DOHH2 (cell line): ENCODE measurements at regions not wholly inside any gene's neighbourhood (a gene's known extent, or its start where the extent isn't known, plus 50 kb on each side); places are given as distances from the start of the nearest gene placed in this dataset.

Experiments used
- H3F3A ChIP-seq: fragments of 200-600 bp; sonication (generic), shearing (Covaris generic); 2 replicates; pipeline ENCODE4 v1.6.0; 2016; ENCODE audit warnings: antibody characterized with exemption, mild to moderate bottlenecking; ENCODE audit not compliant: control insufficient read depth, insufficient read depth
- H3K27ac ChIP-seq: fragments of 200-600 bp; sonication (generic); 2 replicates; pipeline ENCODE4 v1.5.1; 2014; ENCODE audit warnings: low read depth, mild to moderate bottlenecking, low read length, moderate library complexity
- H3K27me3 ChIP-seq: fragments of 200-600 bp; sonication (generic); 2 replicates; pipeline ENCODE4 v1.6.1; 2014; ENCODE audit warnings: mild to moderate bottlenecking, low read length, mixed read lengths; ENCODE audit not compliant: control insufficient read depth
- H3K36me3 ChIP-seq: fragments of 200-600 bp; sonication (generic); 2 replicates; pipeline ENCODE4 v1.6.1; 2014; ENCODE audit warnings: mild to moderate bottlenecking, low read length, moderate library complexity, mixed read lengths; ENCODE audit not compliant: control insufficient read depth
- H3K4me1 ChIP-seq: fragments of 200-600 bp; sonication (generic); 2 replicates; pipeline ENCODE4 v1.6.1; 2014; ENCODE audit warnings: mild to moderate bottlenecking, low read length, mixed read lengths; ENCODE audit not compliant: control insufficient read depth
- H3K4me2 ChIP-seq: fragments of 200-600 bp; sonication (generic); 2 replicates; pipeline ENCODE4 v1.6.0; 2014; ENCODE audit warnings: mild to moderate bottlenecking, low read length, moderate library complexity
- H3K4me3 ChIP-seq: fragments of 200-600 bp; sonication (generic); 2 replicates; pipeline ENCODE4 v1.5.1; 2014; ENCODE audit warnings: mild to moderate bottlenecking, low read length, mixed read lengths
- H3K79me2 ChIP-seq: fragments of 200-600 bp; sonication (generic); 2 replicates; pipeline ENCODE4 v1.6.1; 2014; ENCODE audit warnings: mild to moderate bottlenecking, low read length, mixed read lengths; ENCODE audit not compliant: control insufficient read depth
- H3K9me2 ChIP-seq: fragments of 200-600 bp; sonication (generic); replicated peaks from 2 replicates; pipeline ENCODE4 v1.6.1; 2014; ENCODE audit warnings: mild to moderate bottlenecking, low read length, mixed read lengths; ENCODE audit not compliant: control insufficient read depth
- H3K9me3 ChIP-seq: fragments of 200-600 bp; sonication (generic); 2 replicates; pipeline ENCODE4 v1.6.1; 2014; ENCODE audit warnings: antibody characterized with exemption, low read length, mixed read lengths; ENCODE audit not compliant: control insufficient read depth, insufficient read depth
- H4K20me1 ChIP-seq: fragments of 200-600 bp; sonication (generic); 2 replicates; pipeline ENCODE4 v1.6.0; 2014; ENCODE audit warnings: low read depth, mild to moderate bottlenecking, antibody characterized with exemption, low read length, moderate library complexity; ENCODE audit not compliant: control insufficient read depth, insufficient read depth
- CTCF ChIP-seq: fragments of 200-600 bp; sonication (generic); IDR thresholded peaks from one replicate; pipeline ENCODE4 v1.5.1; 2014; ENCODE audit warnings: antibody characterized with exemption, mild to moderate bottlenecking, low read depth, low read length; ENCODE audit not compliant: poor library complexity, severe bottlenecking
- EZH2phosphoT487 ChIP-seq: fragments of 200-600 bp; sonication (generic); IDR thresholded peaks from 2 replicates; pipeline ENCODE4 v1.6.1; 2017; ENCODE audit warnings: borderline replicate concordance, mild to moderate bottlenecking, antibody characterized with exemption, low read length, moderate library complexity, mixed read lengths

DNA sequence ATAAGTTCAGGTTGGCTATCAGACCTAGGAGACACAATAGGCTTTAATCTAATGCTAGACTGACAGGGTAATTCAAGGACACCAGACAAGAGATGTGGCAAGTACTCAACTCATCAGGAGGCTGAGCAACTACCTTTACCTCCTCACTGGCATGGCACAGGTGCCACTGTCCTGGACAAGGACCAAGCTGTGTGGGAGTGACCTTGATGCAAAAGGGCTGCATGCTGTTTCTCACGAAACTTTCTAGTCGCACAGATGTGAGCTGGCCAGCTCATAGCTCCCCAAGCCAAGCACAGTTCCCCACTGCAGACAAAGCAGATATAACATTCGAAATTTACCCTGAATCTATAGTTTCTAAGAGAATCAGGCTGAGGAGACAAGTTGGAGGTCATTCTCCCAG, 207.6 kb upstream of the GHITM start:
- no peak for TF ChIP-seq CTCF
- no peak for TF ChIP-seq EZH2phosphoT487
- Histone ChIP-seq H3K4me3 (no peak overlapping the region), H3K4me2 (no peak overlapping the region), H3K9me3 (no peaks in the 10 kb centered on the region), H3K27me3 (no peaks in the 10 kb centered on the region), H3F3A (no peaks in the 10 kb centered on the region), H3K27ac (no peak overlapping the region), H3K4me1 (no peaks in the 10 kb centered on the region), H4K20me1 (no peaks in the 10 kb centered on the region), H3K9me2 (no peaks in the 10 kb centered on the region), H3K79me2 (no peaks in the 10 kb centered on the region), H3K36me3 (no peaks in the 10 kb centered on the region)

GRCh38 chr10:83932245-83932644, 207.1 kb upstream of the GHITM start:
- Histone ChIP-seq H3K4me2 (no peak overlapping the region), H3K79me2 (no peaks in the 10 kb centered on the region)

DNA sequence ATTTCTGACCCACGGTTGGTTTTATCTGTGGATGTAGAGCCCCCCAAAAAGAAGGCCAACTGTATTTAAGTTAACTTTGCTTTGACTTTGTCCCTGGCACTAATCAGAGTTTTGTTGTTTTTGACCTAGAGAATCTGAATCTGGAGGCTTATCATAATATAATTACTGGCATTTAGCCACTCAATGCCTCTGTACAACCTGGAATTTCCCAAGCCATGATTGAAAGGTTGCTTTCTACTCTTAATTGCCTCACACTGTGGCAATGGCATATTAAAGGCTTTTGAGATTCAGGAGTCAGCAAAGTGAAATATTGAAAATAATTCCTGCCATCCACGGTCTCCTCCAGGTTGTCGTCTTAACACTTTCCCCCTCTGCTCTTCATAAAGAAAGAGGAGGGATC, 205.2 kb upstream of the GHITM start:
- Histone ChIP-seq H3K4me1 (no peaks in the 10 kb centered on the region), H3K4me3 (no peak overlapping the region), H3F3A (no peaks in the 10 kb centered on the region), H3K27ac (no peak overlapping the region), H3K36me3 (no peaks in the 10 kb centered on the region), H4K20me1 (no peaks in the 10 kb centered on the region), H3K9me2 (no peaks in the 10 kb centered on the region), H3K79me2 (no peaks in the 10 kb centered on the region), H3K9me3 (no peaks in the 10 kb centered on the region), H3K4me2 (no peak overlapping the region), H3K27me3 (no peaks in the 10 kb centered on the region)
- TF ChIP-seq EZH2phosphoT487, result no peak
- TF ChIP-seq CTCF, result no peak

More at GRCh38 chr10:83932245-83932644, 207.1 kb upstream of the GHITM start:
- no peaks in the 10 kb centered on the region for H3K36me3 ChIP-seq
- no peaks in the 10 kb centered on the region for H3F3A ChIP-seq
- TF ChIP-seq EZH2phosphoT487 (no peak), CTCF (no peak)
- no peaks in the 10 kb centered on the region for H3K4me1 ChIP-seq
- no peaks in the 10 kb centered on the region for H3K9me3 ChIP-seq
- no peaks in the 10 kb centered on the region for H4K20me1 ChIP-seq
- no peaks in the 10 kb centered on the region for H3K27me3 ChIP-seq
- H3K9me2 ChIP-seq, result no peaks in the 10 kb centered on the region
- H3K27ac ChIP-seq, result no peak overlapping the region
- H3K4me3 ChIP-seq, result no peak overlapping the region
